ENCODE measurements at regions not wholly inside any gene's neighbourhood (a gene's known extent, or its start where the extent isn't known, plus 50 kb on each side); places are given as distances from the start of the nearest gene placed in this dataset.

- DNase-seq (ENCODE audit: low spot score), result no peak
Observed at GRCh38 chr2:41395692-41396091, 652.1 kb upstream of the PKDCC start.

- DNase-seq (ENCODE audit: low spot score), result no peak
Observed at GRCh38 chr2:41399437-41400087, 648.3 kb upstream of the PKDCC start.

- no peak for DNase-seq (ENCODE audit: low spot score)
Observed at GRCh38 chr2:41400088-41400665, 647.6 kb upstream of the PKDCC start.

GRCh38 chr2:41405441-41405840 is 642.4 kb upstream of the PKDCC start:
- no peak for DNase-seq (ENCODE audit: low spot score)

- no peak for DNase-seq (ENCODE audit: low spot score)
Observed at GRCh38 chr2:41409328-41409727, 638.5 kb upstream of the PKDCC start.

- no peak for DNase-seq (ENCODE audit: low spot score)
Observed at GRCh38 chr2:41410011-41410410, 637.8 kb upstream of the PKDCC start.

GRCh38 chr2:41413813-41414485 is 633.9 kb upstream of the PKDCC start:
- DNase-seq (ENCODE audit: low spot score), result no peak

GRCh38 chr2:41414486-41415230 is 633.2 kb upstream of the PKDCC start:
- no peak for DNase-seq (ENCODE audit: low spot score)

GRCh38 chr2:41417511-41417910 is 630.3 kb upstream of the PKDCC start:
- no peak for DNase-seq (ENCODE audit: low spot score)

GRCh38 chr2:41420219-41420618 is 627.6 kb upstream of the PKDCC start:
- DNase-seq (ENCODE audit: low spot score), result no peak

GRCh38 chr2:41420872-41421271 is 626.9 kb upstream of the PKDCC start:
- DNase-seq (ENCODE audit: low spot score), result no peak

- DNase-seq (ENCODE audit: low spot score), result no peak
Observed at GRCh38 chr2:41431756-41432155, 616.1 kb upstream of the PKDCC start.

GRCh38 chr2:41432459-41432858 is 615.4 kb upstream of the PKDCC start:
- no peak for DNase-seq (ENCODE audit: low spot score)

- DNase-seq (ENCODE audit: low spot score), result no peak
Observed at GRCh38 chr2:41434991-41435390, 612.8 kb upstream of the PKDCC start.

GRCh38 chr2:41441958-41442357 is 605.9 kb upstream of the PKDCC start:
- DNase-seq (ENCODE audit: low spot score), result no peak

GRCh38 chr2:41445865-41446264 is 602.0 kb upstream of the PKDCC start:
- DNase-seq (ENCODE audit: low spot score), result no peak

- DNase-seq (ENCODE audit: low spot score), result no peak
Observed at GRCh38 chr2:41446266-41446665, 601.6 kb upstream of the PKDCC start.

GRCh38 chr2:41448221-41448620 is 599.6 kb upstream of the PKDCC start:
- DNase-seq (ENCODE audit: low spot score), result no peak

- no peak for DNase-seq (ENCODE audit: low spot score)
Observed at GRCh38 chr2:41457026-41457425, 590.8 kb upstream of the PKDCC start.

- no peak for DNase-seq (ENCODE audit: low spot score)
Observed at GRCh38 chr2:41460661-41461060, 587.2 kb upstream of the PKDCC start.

GRCh38 chr2:41464395-41464794 is 583.4 kb upstream of the PKDCC start:
- no peak for DNase-seq (ENCODE audit: low spot score)

- no peak for DNase-seq (ENCODE audit: low spot score)
Observed at GRCh38 chr2:41475959-41476358, 571.9 kb upstream of the PKDCC start.

GRCh38 chr2:41482659-41483058 is 565.2 kb upstream of the PKDCC start:
- DNase-seq (ENCODE audit: low spot score), result no peak

Measured in ureter (tissue), 1 donor.